BE2C (cell line): ENCODE measurements at regions not wholly inside any gene's neighbourhood (a gene's known extent, or its start where the extent isn't known, plus 50 kb on each side); places are given as distances from the start of the nearest gene placed in this dataset.
A peak's percentile ranks its signal among the peaks of the same experiment; 100 is the strongest.

Source experiments
- DNase-seq: peaks from one replicate; pipeline ENCODE4 v3.0.0-alpha.2; 2020
- H3K27me3 ChIP-seq: fragments of 250-450 bp; sonication (Bioruptor Pico); 2 replicates; pipeline ENCODE4 v1.5.1; 2020; ENCODE audit warnings: mild to moderate bottlenecking
- H3K36me3 ChIP-seq: fragments of 250-450 bp; sonication (Bioruptor Pico); 2 replicates; pipeline ENCODE4 v1.5.1; 2020; ENCODE audit warnings: mild to moderate bottlenecking
- H3K4me1 ChIP-seq: fragments of 250-450 bp; sonication (Bioruptor Pico); 2 replicates; pipeline ENCODE4 v1.5.1; 2020
- H3K4me3 ChIP-seq: 2 replicates; pipeline ENCODE4 v1.5.1; 2011; ENCODE audit warnings: low read depth, low read length
- H3K9me3 ChIP-seq: fragments of 250-450 bp; sonication (Bioruptor Pico); 2 replicates; pipeline ENCODE4 v1.5.1; 2020
- CTCF ChIP-seq: IDR thresholded peaks from 2 replicates; pipeline ENCODE4 v1.5.1; 2012; ENCODE audit warnings: mild to moderate bottlenecking, low read depth, low read length

DNA sequence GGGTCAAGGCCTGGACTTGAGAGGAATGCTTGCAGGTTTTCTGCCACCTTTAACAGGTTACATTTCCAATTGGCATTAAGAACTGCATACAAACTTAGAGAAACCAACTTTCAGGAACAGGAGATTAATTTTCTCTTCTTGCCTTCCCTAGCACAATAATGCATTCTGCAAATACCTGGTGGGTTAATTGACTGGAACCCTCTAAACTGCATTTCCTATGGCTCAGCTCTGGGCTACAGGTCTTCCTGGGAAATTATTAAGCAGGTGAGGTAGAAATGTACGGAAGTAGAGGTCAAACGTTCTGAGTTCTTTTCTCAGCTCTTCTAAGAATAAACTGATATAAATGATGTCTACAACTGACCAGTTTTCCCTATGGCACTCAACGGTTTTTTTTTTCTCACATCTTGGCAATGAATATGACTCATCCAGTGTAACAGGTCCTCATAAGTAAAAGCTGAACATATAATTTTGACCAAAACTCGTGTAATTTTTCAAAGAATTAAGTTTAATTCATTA lies 144.9 kb upstream of the PELI2 start:
- no peaks in the 10 kb centered on the region for H3K9me3 ChIP-seq
- no peak for DNase-seq
- no peaks in the 10 kb centered on the region for H3K27me3 ChIP-seq
- no peak for TF ChIP-seq CTCF
- no peak overlapping the region for H3K4me3 ChIP-seq
- H3K36me3 ChIP-seq = no peaks in the 10 kb centered on the region
- H3K4me1 ChIP-seq = peaks cover 9% of the 10 kb centered on the region; the same call in 1 of the 2 replicates

DNA sequence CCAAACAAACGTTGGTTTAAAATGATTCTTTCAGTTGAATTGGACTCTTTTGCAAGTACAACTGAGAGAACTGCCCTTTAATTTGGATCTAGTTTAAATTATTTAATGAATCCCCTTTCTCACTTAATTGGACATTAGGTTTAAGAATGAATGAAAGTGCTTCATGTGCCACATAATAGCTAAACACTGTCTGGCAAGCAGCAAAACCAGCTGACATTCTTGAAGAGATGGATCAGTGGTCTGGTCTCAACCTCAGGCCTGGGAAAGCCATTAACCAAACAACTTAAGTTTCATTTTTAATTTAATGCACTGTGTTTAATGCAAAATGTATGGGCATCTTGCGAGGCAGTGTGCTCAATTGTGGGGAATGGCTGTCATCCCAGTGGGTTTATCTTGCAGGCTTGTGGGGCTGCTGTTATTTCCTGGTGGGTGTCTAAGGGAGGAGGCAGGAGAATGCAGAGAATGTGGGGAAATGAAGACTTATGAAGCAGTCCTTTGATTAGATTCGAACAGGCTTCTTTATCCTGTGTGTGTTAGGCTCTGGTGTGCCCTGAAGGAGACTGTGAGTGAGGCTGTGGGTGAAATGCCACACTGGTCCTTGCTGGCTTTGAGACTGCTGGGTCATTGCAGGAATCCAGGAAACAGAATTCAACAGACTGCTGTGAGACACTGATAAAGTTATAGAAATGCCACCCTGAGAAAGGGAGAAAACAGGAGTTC lies 144.1 kb upstream of the PELI2 start:
- no peaks in the 10 kb centered on the region for H3K27me3 ChIP-seq

GRCh38 chr14:55975281-55975910 lies 142.8 kb upstream of the PELI2 start:
- H3K27me3 ChIP-seq = no peaks in the 10 kb centered on the region
- DNase-seq = no peak
- H3K4me1 ChIP-seq = peaks cover 7% of the 10 kb centered on the region; the same call in 1 of the 2 replicates
- H3K4me3 ChIP-seq = no peak overlapping the region
- no peaks in the 10 kb centered on the region for H3K9me3 ChIP-seq
- no peaks in the 10 kb centered on the region for H3K36me3 ChIP-seq
- no peak for TF ChIP-seq CTCF

More for the DNA sequence above, 144.1 kb upstream of the PELI2 start:
- H3K9me3 ChIP-seq = no peaks in the 10 kb centered on the region
- peaks cover 9% of the 10 kb centered on the region; the same call in 1 of the 2 replicates for H3K4me1 ChIP-seq
- H3K4me3 ChIP-seq = no peak overlapping the region
- TF ChIP-seq CTCF = no peak
- no peaks in the 10 kb centered on the region for H3K36me3 ChIP-seq
- DNase-seq = peak; percentile 15

DNA sequence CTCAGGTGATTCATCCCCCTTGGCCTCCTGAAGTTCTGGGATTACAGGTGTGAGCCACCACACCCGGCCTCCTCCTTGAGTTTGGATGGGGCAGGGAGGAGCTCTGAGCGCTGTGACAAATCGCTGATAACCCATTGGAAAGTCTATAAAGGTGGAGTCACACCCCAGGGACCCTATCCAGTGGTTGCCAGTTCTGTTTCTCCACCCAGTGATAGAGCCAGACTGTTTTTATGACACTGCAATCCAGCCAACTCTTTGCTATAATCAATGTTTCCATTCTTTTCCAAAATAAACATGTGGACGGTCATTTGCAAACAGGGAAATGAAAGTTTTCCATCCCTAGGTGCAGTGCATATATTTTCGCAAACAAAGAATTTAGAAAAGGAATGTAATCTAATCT lies 142.0 kb upstream of the PELI2 start:
- DNase-seq = no peak
- no peaks in the 10 kb centered on the region for H3K27me3 ChIP-seq
- H3K4me1 ChIP-seq = peaks cover 7% of the 10 kb centered on the region; the same call in 1 of the 2 replicates
- H3K9me3 ChIP-seq = no peaks in the 10 kb centered on the region
- no peak overlapping the region for H3K4me3 ChIP-seq
- no peak for TF ChIP-seq CTCF
- H3K36me3 ChIP-seq = no peaks in the 10 kb centered on the region

DNA sequence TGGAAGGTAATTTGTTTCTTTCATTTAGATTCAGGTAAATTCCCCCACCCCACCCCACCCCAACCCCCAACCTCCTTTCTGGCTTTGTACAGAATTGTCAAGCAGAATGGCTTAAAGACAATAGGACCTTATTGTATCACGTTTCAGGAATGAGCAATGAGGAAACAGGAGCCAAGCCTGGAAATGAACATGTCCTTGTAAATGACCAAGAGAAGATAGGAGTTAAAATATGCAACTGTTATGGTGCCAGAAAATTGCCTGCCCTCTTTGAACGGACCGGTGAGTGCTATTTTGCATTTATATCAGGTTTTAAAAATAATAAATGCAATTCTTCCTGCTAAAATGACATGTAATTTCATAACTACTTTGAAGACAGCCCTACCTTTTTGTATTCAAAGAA lies 141.6 kb upstream of the PELI2 start:
- peaks cover 7% of the 10 kb centered on the region; the same call in 1 of the 2 replicates for H3K4me1 ChIP-seq
- no peak for DNase-seq
- no peaks in the 10 kb centered on the region for H3K9me3 ChIP-seq
- H3K27me3 ChIP-seq = no peaks in the 10 kb centered on the region
- TF ChIP-seq CTCF = no peak
- H3K4me3 ChIP-seq = no peak overlapping the region
- H3K36me3 ChIP-seq = no peaks in the 10 kb centered on the region
